ENCODE measurements at regions not wholly inside any gene's neighbourhood (a gene's known extent, or its start where the extent isn't known, plus 50 kb on each side); places are given as distances from the start of the nearest gene placed in this dataset.
A peak's percentile ranks its signal among the peaks of the same experiment; 100 is the strongest.
"Not testable (repeated sequence)": the region's sequence is repeated elsewhere in the genome, so short reads cannot be mapped to it uniquely, and the experiment has no call there.

DNA sequence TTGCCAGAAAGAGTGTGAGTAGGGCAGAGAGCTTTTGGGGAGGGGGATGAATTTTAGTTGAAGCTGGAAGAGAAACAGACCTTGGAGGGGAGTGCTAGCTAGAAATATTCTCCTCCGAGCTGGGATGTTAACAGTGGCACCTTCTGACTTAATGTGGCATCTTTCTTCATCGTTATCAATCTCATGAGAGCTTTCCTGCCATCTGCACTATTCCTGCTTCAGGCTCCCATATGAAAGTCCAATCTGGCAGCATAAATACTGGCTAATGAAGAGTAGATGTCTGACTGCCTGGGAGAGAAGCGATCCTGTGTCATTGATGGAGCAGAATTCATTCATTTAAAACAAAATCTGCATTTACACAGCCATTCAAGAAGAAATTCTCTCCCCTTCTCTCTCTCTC lies 284.5 kb downstream of the TMEM38B start:
- FAIRE-seq: no peak

DNA sequence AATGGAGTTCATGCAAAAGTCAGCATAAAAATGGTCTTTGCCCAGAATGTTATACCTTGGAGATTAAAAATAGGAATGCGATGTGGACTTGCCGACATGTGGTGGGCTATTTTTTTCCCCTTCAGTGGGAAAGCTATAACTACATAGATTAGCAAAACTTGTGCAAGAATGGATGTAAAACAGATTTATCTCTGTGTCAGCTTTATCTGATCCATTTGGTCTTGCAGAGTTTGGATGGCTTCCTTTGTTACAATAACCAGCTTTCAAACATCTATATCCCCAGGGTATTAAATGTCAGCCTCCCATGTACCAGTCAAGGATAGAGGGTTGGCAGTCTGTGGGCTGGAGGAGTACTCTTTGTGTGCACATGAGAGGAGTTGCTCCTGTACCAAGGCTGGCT lies 284.9 kb downstream of the TMEM38B start:
- peak; percentile 31 for FAIRE-seq

DNA sequence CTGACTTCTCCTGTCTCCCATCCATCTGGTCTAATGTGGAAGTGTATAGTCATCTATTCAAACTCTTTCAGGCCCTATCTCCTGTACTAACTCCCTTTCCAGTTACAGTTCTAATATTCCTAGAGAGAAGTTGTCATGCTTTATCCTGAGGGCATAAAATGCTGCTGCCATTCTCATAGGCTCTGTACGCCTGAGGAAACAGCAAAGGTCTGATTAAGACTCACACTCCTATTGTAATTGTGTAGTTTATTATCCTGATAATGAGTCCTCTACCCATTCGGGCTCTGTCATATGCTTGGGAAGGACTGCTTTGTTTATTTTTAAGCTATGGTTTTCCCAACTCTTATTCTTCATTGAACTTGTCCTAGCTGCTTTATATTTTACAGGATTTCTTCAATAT lies 290.4 kb downstream of the TMEM38B start:
- no peak for FAIRE-seq

DNA sequence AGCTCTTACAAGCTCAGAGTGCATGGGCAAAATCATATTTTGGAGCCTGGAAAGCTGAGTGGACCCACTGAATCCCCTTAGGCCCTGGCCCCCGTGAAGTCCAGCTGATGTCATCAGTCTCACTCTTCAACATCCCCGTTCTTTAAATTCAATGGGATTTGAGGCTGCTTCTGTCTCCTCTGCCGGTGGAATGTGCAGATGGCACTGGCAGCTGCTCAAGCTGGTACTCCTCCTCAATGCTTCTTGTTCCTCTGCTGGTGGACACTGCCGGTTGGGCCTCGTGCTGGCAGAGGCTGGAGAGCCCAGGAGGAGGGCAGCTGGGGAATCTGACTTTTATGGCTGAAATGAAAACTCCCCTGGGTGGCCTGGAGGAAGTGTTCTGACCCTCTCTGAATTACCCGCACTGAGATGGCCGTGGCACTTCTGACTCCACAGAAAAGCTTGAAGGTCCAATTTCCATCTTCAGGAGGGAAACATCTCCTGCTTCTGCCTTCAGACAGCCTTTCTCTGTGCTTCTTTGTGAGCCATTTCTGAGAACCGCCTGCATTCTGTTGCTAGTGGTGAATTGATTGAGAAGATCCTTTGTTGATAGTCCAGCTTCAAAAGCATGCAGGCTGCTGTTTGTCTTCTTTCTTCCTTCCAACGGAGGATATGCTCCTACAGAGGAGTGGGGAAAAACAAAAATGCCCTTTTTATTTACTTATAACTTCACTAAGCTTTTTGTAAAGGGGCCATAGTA lies 298.9 kb downstream of the TMEM38B start:
- no peak for FAIRE-seq

DNA sequence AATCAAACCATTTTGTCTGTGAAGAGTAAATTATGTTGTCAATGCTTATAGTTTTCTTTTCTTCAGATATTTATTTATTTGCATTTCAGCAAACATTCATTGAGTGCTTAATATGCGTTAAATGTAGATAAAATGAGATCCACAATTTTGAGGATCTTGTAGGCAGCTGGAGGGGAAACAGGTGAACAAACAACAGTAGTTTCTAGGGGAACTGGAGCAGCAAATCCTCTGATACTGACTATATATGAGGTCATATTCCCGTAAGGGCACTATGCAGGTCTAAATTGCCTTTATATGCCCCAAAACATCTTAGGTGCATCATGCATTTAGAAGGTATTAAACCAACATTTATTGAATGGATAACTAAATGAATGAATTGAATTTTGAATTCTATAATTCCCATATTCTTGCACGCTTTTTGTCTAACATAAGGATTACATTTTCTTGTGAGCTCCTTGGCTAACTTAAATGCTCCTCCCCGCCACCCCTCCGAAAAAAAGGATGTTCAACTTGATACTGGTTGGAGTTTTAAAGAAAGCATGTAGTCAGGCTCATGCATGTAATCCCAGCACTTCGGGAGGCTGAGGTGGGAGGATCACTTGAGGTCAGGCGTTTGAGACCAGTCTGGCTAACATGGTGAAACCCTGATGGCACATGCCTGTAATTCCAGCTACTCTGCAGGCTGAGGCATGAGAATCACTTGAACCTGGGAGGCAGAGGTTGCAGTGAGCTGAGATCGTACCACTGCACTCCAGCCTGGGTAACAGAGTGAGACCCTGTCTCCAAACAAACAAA lies 299.8 kb downstream of the TMEM38B start:
- no peak for FAIRE-seq

DNA sequence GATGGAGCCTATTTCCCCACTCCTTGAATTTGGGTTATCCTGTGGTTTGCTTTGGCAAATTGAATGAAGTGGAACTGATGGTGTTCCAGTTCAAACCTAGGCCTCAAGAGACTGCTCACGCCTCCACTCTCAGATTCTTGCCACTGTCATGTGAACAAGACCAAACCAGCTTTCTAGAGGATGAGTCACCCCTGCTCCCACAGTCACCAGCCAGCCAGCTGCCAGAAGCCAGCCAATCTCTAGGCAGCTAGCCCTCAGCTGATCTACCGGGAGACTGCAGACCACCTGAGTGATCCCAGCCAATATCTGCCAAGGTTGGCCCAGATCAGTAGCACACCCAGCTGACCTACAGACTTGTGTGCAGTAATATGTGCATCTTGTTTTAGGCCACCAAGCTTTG lies 300.6 kb downstream of the TMEM38B start:
- FAIRE-seq: no peak

DNA sequence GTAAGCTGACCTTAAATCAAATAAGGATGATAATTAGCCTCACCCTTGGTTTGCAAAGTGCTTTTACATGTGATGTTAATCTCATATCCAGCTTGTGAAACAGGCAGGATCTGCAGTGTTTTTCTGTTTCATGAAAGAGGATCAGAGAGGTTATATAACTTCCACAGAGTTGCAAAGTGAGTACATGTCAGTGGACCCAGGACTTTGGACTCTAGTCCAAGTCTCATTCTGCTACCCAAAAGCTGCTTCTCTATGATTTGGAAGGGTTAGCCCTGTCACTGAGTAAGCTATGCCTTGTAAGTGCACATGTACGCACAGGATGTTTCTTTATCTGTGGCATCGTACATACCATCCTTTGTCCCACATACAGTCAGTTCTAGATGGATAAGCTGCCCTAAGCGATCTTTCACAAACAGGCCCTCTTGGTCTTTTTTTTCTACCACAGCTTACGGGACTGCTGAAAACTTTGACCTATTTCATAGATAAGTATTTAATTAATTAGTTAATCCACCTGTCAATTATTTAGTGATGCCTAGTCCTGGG lies 322.9 kb downstream of the TMEM38B start:
- FAIRE-seq: no peak

DNA sequence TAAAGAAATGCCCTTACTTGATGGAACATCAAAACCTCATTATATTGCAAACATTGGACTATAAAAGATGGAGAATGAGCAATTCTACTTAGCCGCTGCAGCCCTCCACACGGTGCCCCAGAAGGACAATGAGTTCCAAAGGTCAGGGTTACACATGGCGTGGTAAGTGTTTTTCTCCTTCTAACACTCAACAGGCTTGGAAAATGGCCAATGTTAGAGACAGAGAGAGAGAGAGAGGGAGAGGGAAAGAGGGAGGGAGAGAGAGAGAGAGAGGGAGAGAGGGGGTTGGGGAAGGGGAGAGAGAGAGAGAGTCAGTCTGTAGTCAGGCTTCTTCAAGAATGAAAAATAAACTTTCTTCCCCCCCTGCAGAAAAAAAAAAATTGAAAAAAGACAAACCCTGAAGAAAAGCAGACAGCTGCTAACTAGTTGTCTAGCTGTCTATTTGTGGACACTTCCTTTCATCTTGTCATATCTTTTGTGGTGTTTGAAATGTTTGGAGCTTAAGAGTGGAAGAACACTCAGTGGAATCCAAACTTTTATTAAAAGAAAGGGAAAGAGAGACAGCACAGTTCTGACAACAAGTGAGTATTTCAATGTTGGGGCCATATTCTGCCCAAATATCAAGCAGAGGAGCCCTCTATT lies 324.8 kb downstream of the TMEM38B start:
- no peak for FAIRE-seq

DNA sequence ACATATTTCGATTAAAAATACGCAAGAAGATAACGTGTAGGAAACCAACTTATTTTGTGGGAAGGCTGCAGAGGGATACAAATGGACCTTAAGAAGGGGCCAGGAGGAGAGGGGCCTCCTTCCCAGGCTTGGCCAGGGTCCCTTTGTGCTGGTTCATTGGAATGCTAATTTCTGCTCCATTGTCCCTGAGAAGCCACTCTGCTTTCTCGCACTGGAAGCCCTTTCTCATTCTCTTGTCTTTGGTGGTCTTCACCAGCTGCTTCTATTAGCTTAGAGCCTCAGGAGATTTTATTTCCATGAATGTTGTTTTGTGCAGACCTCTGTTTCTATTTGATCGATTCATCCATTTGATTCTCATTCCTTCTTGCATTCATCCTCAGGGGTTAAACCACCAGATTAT lies 325.4 kb downstream of the TMEM38B start:
- no peak for FAIRE-seq

DNA sequence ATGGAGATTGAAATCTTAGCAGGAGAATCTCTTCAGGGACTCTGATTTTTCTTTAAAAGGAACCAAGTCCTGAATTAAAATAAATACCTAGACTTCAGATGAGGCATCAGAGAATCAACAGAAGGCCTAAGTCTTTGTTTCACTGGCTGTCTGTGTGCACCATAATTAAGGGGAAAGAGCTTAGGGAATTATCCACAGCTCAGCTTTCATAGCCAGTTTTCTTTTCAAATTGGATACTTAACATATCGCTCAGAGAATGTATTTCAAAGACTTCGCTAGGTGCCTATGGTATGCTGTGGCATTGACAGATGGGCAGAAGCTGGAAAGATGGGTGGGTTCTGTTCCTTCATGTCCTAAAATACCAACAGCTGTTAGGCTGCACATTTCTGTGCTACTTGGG lies 325.8 kb downstream of the TMEM38B start:
- no peak for FAIRE-seq

DNA sequence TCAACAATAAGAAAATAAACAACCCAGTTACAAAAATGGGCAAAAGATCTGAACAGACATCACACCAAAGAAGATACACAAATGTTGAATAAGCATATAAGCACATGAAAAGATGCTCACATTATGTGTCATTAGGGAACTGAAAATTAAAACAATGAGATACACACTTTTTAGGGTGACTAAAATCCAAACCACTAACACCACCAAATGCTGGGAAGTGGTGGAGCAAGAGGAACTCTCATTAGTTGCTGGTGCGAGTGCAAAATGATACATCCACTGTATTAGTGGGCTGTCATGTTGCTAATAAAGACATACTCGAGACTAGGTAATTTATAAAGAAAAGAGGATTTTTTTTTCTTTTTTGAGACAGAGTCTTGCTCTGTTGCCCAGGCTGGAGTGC lies 329.1 kb downstream of the TMEM38B start:
- no peak for FAIRE-seq

DNA sequence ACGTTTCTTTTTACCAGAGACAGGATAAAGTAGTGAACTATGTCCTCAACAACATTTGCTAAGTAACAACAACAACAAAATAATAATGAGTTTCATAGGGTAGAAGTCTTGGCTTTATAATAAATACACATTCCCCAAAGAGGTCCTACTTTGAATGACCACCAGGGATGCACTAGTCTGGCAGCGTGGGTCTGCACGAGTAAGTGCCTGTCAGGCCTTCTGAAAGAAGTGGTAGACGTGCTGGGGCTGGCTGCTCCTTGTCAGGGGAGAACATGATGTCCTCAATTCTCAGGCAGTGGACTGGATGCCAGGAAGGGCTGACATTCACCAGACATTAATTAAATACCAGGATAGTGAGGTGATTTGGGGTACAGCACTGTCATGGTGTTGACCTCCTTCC lies 331.1 kb downstream of the TMEM38B start:
- no peak for FAIRE-seq

DNA sequence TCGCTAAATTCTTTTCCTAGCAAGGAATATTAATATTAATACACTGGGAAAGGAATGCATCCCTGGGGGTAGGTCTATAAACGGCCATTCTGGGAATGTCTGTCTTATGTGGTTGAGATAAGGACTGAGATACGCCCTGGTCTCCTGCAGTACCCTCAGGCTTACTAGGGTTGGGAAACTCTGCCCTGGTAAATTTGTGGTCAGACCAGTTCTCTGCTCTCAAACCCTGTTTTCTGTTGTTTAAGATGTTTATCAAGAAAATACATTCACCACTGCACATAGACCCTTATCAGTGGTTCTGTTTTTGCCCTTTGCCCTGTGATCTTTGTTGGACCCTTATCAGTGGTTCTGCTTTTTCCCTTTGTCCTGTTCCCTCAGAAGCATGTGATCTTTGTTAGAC lies 335.8 kb downstream of the TMEM38B start:
- FAIRE-seq: not testable (repeated sequence)

DNA sequence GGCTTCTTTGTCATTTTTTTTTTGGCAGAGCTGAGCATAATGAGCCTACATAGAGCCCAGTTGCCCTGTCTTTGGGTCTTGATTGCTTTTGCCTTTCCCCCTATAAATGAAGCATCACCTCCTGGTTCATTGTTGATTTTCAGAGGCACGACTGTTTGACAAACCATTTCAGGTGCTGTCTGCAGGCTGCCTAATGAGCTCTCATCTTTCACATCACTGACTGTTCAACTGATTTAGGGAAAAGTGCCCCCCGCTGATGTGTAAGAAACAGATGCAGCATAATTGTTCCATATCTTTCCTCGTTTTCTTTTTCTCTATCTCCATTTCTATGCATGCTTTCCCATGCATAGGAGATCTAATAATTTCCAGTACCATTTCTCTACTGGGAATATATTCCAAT lies 338.6 kb downstream of the TMEM38B start:
- FAIRE-seq: no peak

DNA sequence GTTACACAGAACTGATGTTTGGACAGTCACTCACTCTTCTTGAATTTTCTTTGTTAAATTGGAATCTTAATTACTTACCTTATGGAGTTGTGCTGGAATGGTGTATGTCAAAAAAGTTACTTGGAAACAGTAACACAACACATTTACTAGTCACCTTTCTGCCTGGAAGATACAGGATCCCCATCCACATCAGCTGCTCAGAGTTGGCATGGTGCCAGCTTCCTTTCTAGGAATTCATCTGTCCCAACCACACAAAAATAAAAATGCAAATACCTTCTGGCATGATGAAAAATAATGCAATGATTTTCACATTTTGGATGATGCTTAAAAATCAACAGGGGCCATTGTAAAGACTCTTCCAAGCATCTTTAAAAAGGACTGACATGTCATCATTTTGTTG lies 341.5 kb downstream of the TMEM38B start:
- no peak for FAIRE-seq

DNA sequence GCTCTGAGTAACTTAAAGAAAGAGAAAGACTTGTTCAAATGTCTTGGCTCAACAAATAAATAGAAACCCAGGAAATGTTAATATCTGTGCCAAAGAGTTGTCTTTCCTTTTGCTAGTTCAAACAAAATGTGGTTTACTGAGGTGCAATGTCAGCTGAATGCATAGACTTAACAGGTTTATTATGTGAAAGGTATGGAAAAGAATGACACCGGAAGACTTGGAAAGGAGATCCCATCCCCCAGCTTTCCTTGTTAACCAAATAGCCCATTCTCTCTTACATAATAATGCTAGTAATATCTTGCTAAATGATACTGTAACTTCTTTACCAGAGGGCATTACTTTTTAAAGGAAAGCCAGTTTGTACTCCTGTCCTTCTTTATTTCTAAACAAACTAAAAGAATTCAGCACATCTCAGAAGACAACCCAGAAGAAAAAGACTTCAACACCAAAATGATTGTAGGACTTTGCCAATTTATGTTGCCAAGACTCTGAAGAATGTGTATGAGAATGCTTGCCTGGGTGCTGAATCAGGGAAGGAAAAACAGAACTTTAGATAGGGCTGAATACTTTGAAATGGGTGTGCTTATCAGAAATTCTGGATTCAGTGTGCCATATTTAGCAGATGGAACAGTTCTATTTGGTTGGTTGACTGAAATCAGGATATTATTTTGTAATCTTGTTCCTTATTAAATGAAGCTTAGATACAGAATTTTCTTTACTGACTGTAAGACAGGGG lies 344.1 kb downstream of the TMEM38B start:
- no peak for FAIRE-seq

DNA sequence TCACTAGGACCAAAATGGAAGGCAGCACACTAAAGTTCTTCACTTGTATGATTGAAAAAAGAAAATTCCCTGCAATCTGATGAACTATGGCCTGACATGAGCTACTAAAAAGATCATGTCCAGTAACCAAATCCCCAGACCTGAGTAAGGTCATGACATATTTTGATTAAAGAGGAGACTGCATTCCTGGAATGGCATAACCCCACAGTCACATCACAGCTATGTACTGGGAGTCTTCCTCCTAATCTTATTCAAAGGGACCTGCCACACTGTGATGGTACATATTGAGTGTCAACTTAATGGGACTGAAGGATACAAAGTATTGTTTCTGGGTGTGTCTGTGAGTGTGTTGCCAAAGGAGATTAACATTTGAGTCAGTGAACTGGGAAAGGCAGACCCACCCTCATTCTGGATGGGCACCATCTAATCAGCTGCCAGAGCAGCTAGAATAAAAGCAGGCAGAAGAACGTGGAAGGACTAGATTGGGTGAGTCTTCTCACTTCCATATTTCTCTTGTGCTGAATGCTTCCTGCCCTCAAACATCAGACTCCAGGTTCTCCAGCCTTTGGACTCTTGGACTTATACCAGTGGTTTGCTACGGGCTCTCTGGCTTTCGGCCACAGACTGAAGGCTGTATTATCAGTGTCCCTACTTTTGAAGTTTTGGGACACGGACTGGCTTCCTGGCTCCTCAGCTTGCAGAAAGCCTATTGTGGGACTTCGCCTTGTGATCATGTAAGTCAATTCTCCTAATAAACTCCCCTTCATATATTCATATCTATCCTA lies 345.0 kb downstream of the TMEM38B start:
- FAIRE-seq: no peak

DNA sequence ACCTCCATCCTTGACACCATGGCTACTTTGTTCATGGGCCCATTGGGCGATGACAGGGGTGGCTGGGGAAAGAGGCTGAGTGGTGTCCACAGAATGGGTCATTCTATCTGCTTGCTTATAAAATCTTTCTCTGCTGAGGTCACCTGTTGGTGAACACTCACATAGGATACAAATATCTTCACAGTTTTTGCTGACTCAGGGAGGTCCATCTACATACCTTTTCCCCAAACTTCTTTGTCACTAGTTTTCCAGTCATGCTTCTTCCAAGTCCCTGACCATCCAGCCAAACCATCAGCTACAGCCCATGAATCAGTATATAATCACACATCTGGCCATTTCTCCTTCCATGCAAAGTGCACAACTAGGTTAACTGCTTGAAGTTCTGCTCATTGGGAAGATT lies 347.6 kb downstream of the TMEM38B start:
- not testable (repeated sequence) for FAIRE-seq

DNA sequence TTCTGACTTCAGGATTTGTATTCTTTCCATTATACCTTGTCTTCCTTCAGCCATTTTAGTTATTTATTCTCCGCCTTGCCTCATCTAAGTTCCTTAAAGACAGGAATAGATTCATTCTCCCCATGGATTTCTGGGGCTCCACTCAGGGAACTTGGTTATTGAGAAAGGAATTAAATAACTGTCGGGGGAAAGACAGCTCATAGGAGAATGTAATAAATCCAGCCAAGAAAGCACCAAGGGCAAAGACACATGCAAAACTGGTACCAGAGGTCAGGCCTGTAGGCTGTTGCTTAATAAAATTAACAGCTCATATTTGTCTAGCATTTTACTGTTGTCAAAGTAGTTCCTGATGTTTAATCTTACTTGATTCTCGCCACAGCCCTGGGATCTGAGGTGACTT lies 357.2 kb downstream of the TMEM38B start:
- FAIRE-seq: no peak

DNA sequence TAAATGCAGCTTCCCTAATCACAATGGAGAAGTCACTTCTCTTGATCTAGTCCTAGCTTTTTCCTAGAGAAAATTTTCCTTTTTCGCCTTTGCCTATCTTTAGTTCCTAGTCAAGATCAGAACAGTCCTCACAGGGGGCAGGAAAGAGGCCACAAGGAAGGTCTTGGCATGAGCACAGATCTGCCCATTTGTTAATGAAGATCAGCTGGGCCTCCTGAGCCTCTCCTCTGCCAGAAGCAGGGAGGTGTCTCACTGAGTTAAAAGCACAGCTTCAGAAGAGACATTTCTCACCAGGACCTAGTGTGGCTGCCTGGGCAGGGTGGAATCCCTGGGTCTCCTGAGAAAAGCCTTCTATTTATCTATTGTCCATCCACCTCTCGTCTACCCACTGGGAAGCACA lies 357.8 kb downstream of the TMEM38B start:
- FAIRE-seq: no peak

DNA sequence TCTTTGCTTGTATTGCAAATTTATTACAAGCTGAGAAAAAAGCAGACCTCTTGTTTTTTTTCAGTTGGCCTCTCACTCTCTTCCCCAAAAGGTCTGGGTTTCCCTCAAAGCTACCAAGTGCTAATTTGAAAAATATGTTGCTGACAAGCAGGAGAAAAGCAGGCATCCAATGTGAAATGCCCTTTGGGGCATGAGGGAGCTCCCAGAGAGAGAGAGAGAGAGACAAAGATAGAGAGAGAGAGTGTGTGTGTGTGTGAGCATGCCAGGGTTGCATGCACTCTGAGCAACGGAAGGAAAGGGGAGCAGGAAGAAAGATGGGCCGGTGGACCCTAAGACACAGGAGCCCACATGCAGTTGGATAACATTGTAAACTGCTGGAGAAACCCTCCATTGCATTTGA lies 358.4 kb downstream of the TMEM38B start:
- no peak for FAIRE-seq

DNA sequence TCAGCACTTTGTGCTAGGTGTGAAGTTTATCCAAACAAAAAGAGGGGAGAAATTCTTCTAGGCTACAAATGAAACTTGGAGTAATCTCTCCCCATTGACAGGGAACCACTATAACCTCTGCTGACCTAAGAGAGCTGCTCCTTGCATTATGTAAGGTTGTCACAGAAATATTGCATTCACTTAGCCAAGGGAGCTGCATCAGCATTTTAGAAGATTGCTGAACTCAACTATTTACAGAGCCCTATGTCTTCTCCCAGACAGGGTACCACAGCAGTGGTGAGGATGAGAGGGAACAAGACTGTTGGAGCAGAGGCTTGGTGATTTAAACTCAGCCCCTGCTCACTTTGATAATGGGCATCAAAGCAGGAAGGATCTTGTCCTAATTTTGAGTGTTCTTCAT lies 362.0 kb downstream of the TMEM38B start:
- no peak for FAIRE-seq
